ENCODE measurements at regions not wholly inside any gene's neighbourhood (a gene's known extent, or its start where the extent isn't known, plus 50 kb on each side); places are given as distances from the start of the nearest gene placed in this dataset.
A peak's percentile ranks its signal among the peaks of the same experiment; 100 is the strongest.

GRCh38 chr16:14360326-14361037, 269.6 kb downstream of the PARN start:
- no peak for DNase-seq

- no peak for DNase-seq
These were observed 271.3 kb downstream of the PARN start for GRCh38 chr16:14358697-14359305.

- no peak for DNase-seq
These were observed 272.7 kb downstream of the PARN start for GRCh38 chr16:14357328-14357727.

GRCh38 chr16:14356064-14356463, 274.0 kb downstream of the PARN start:
- DNase-seq, result no peak

GRCh38 chr16:14354561-14355351, 275.3 kb downstream of the PARN start:
- peak; percentile 41 for DNase-seq

- no peak for DNase-seq
These were observed 276.7 kb downstream of the PARN start for GRCh38 chr16:14353340-14353739.

- no peak for DNase-seq
These were observed 278.4 kb downstream of the PARN start for GRCh38 chr16:14351647-14352046.

GRCh38 chr16:14350626-14351025, 279.4 kb downstream of the PARN start:
- no peak for DNase-seq

GRCh38 chr16:14350081-14350480, 279.0 kb downstream of the MRTFB start:
- no peak for DNase-seq

GRCh38 chr16:14347706-14348105, 276.6 kb downstream of the MRTFB start:
- DNase-seq, result no peak

- DNase-seq, result no peak
These were observed 275.4 kb downstream of the MRTFB start for GRCh38 chr16:14346278-14347142.

GRCh38 chr16:14345512-14346115, 274.5 kb downstream of the MRTFB start:
- DNase-seq, result no peak

- no peak for DNase-seq
These were observed 273.8 kb downstream of the MRTFB start for GRCh38 chr16:14344945-14345344.

- DNase-seq, result no peak
These were observed 273.2 kb downstream of the MRTFB start for GRCh38 chr16:14344292-14344691.

GRCh38 chr16:14341324-14342225, 270.5 kb downstream of the MRTFB start:
- DNase-seq, result no peak

GRCh38 chr16:14339694-14340093, 268.6 kb downstream of the MRTFB start:
- no peak for DNase-seq

- no peak for DNase-seq
These were observed 267.9 kb downstream of the MRTFB start for GRCh38 chr16:14338969-14339368.

GRCh38 chr16:14338236-14338635, 267.1 kb downstream of the MRTFB start:
- no peak for DNase-seq

- DNase-seq, result no peak
These were observed 266.4 kb downstream of the MRTFB start for GRCh38 chr16:14337303-14338191.

- DNase-seq, result no peak
These were observed 264.2 kb downstream of the MRTFB start for GRCh38 chr16:14335297-14335696.
